ENCODE measurements at regions not wholly inside any gene's neighbourhood (a gene's known extent, or its start where the extent isn't known, plus 50 kb on each side); places are given as distances from the start of the nearest gene placed in this dataset.
A peak's percentile ranks its signal among the peaks of the same experiment; 100 is the strongest.

GRCh38 chr3:118476885-118477618 lies 557.6 kb downstream of the IGSF11 start:
- DNase-seq (ENCODE audit: low spot score in 2 of 2) (no peak), FAIRE-seq (no peak)

GRCh38 chr3:118477768-118478167 lies 556.9 kb downstream of the IGSF11 start:
- FAIRE-seq, result no peak
- no peak for DNase-seq (ENCODE audit: low spot score in 2 of 2)

- DNase-seq (ENCODE audit: low spot score in 2 of 2) (no peak), FAIRE-seq (no peak)
These were observed 555.9 kb downstream of the IGSF11 start for GRCh38 chr3:118478706-118479276.

GRCh38 chr3:118479376-118479775 lies 555.3 kb downstream of the IGSF11 start:
- FAIRE-seq (no peak), DNase-seq (ENCODE audit: low spot score in 2 of 2) (no peak)

GRCh38 chr3:118480101-118480860 lies 554.4 kb downstream of the IGSF11 start:
- no peak for FAIRE-seq
- DNase-seq (ENCODE audit: low spot score in 2 of 2), result no peak

GRCh38 chr3:118485693-118486092 lies 549.0 kb downstream of the IGSF11 start:
- no peak for FAIRE-seq

GRCh38 chr3:118487734-118488133 lies 546.9 kb downstream of the IGSF11 start:
- FAIRE-seq, result no peak

More at GRCh38 chr3:118485693-118486092, 549.0 kb downstream of the IGSF11 start:
- DNase-seq (ENCODE audit: low spot score in 2 of 2), result no peak

GRCh38 chr3:118488732-118489131 lies 545.9 kb downstream of the IGSF11 start:
- no peak for FAIRE-seq
- DNase-seq (ENCODE audit: low spot score in 2 of 2), result no peak

More at GRCh38 chr3:118487734-118488133, 546.9 kb downstream of the IGSF11 start:
- DNase-seq (ENCODE audit: low spot score in 2 of 2), result no peak

GRCh38 chr3:118495206-118495605 lies 539.4 kb downstream of the IGSF11 start:
- DNase-seq (ENCODE audit: low spot score in 2 of 2), result no peak

GRCh38 chr3:118497274-118497673 lies 537.4 kb downstream of the IGSF11 start:
- DNase-seq (ENCODE audit: low spot score in 2 of 2) (no peak), FAIRE-seq (no peak)

More at GRCh38 chr3:118495206-118495605, 539.4 kb downstream of the IGSF11 start:
- FAIRE-seq, result no peak

GRCh38 chr3:118501152-118501551 lies 533.5 kb downstream of the IGSF11 start:
- peak in 1 of 2 donors; percentile 4 for DNase-seq (ENCODE audit: low spot score in 2 of 2)
- FAIRE-seq, result no peak

GRCh38 chr3:118504906-118505305 lies 529.7 kb downstream of the IGSF11 start:
- no peak for DNase-seq (ENCODE audit: low spot score in 2 of 2)
- no peak for FAIRE-seq

GRCh38 chr3:118505784-118506183 lies 528.9 kb downstream of the IGSF11 start:
- no peak for FAIRE-seq
- DNase-seq (ENCODE audit: low spot score in 2 of 2), result no peak

GRCh38 chr3:118511402-118511801 lies 523.2 kb downstream of the IGSF11 start:
- no peak for FAIRE-seq

GRCh38 chr3:118512301-118512700 lies 522.3 kb downstream of the IGSF11 start:
- no peak for DNase-seq (ENCODE audit: low spot score in 2 of 2)
- no peak for FAIRE-seq

More at GRCh38 chr3:118511402-118511801, 523.2 kb downstream of the IGSF11 start:
- DNase-seq (ENCODE audit: low spot score in 2 of 2), result no peak

- FAIRE-seq, result no peak
- no peak for DNase-seq (ENCODE audit: low spot score in 2 of 2)
These were observed 509.6 kb downstream of the IGSF11 start for GRCh38 chr3:118525077-118525476.

- DNase-seq (ENCODE audit: low spot score in 2 of 2), result peak; percentile 1 to 2
- FAIRE-seq, result no peak
These were observed 507.7 kb downstream of the IGSF11 start for GRCh38 chr3:118526758-118527513.

- FAIRE-seq, result no peak
- DNase-seq (ENCODE audit: low spot score in 2 of 2), result no peak
These were observed 507.1 kb downstream of the IGSF11 start for GRCh38 chr3:118527514-118528044.

- FAIRE-seq (no peak), DNase-seq (ENCODE audit: low spot score in 2 of 2) (no peak)
These were observed 505.1 kb downstream of the IGSF11 start for GRCh38 chr3:118529554-118529953.

- no peak for FAIRE-seq
- no peak for DNase-seq (ENCODE audit: low spot score in 2 of 2)
These were observed 504.2 kb downstream of the IGSF11 start for GRCh38 chr3:118530350-118530922.

Measured in frontal cortex (tissue), 3 donors.